ENCODE measurements at regions not wholly inside any gene's neighbourhood (a gene's known extent, or its start where the extent isn't known, plus 50 kb on each side); places are given as distances from the start of the nearest gene placed in this dataset.
"Not testable (repeated sequence)": the region's sequence is repeated elsewhere in the genome, so short reads cannot be mapped to it uniquely, and the experiment has no call there.

GRCh38 chr11:135023499-135023898, 611.5 kb upstream of the B3GAT1 start:
- H3K27me3 ChIP-seq (replicated peaks; ENCODE audit: control insufficient read depth, insufficient read depth, low read length) = no peaks in the 10 kb centered on the region; the same call in 1 of the 2 replicates
- no peaks in the 10 kb centered on the region for H3K36me3 ChIP-seq (ENCODE audit: control insufficient read depth, insufficient read depth, low read length)
- DNase-seq (ENCODE audit: extremely low read depth, insufficient read length) = no peak
- no peak overlapping the region for H3K4me3 ChIP-seq (replicated peaks; ENCODE audit: low read depth, low read length)
- no peak for TF ChIP-seq CTCF (IDR thresholded peaks at IDR 0.05; ENCODE audit: insufficient read depth, low read length, poor library complexity, severe bottlenecking)

GRCh38 chr11:135022454-135022853, 610.4 kb upstream of the B3GAT1 start:
- DNase-seq (ENCODE audit: extremely low read depth, insufficient read length) = no peak
- no peaks in the 10 kb centered on the region; the same call in 1 of the 2 replicates for H3K27me3 ChIP-seq (replicated peaks; ENCODE audit: control insufficient read depth, insufficient read depth, low read length)
- no peak overlapping the region for H3K4me3 ChIP-seq (replicated peaks; ENCODE audit: low read depth, low read length)
- H3K36me3 ChIP-seq (ENCODE audit: control insufficient read depth, insufficient read depth, low read length) = no peaks in the 10 kb centered on the region
- TF ChIP-seq CTCF (IDR thresholded peaks at IDR 0.05; ENCODE audit: insufficient read depth, low read length, poor library complexity, severe bottlenecking) = no peak

DNA sequence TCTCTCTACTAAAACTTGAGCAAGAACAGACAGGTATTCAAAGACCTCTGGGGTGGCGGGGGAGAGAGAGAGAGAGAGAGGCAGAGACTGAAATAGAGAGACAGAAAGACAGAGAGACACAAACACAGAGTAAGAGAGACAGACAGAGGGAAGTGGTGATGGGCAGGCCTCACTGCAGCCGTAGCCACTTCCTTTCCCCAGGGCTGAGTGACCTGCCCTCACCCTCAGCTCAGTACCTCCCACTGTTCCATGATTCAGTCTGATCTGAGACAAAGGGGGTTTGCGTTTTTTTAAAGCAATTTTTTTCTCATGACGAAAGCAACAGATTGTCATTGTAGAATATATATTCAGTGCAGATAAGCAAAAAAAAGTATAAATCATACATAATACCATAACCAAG, 607.9 kb upstream of the B3GAT1 start:
- no peaks in the 10 kb centered on the region; the same call in 1 of the 2 replicates for H3K27me3 ChIP-seq (replicated peaks; ENCODE audit: control insufficient read depth, insufficient read depth, low read length)
- DNase-seq (ENCODE audit: extremely low read depth, insufficient read length) = no peak
- H3K4me3 ChIP-seq (replicated peaks; ENCODE audit: low read depth, low read length) = no peak overlapping the region
- no peak for TF ChIP-seq CTCF (IDR thresholded peaks at IDR 0.05; ENCODE audit: insufficient read depth, low read length, poor library complexity, severe bottlenecking)
- no peaks in the 10 kb centered on the region for H3K36me3 ChIP-seq (ENCODE audit: control insufficient read depth, insufficient read depth, low read length)

- no peak for DNase-seq (ENCODE audit: extremely low read depth, insufficient read length)
- no peaks in the 10 kb centered on the region; the same call in 1 of the 2 replicates for H3K27me3 ChIP-seq (replicated peaks; ENCODE audit: control insufficient read depth, insufficient read depth, low read length)
- no peaks in the 10 kb centered on the region for H3K36me3 ChIP-seq (ENCODE audit: control insufficient read depth, insufficient read depth, low read length)
- H3K4me3 ChIP-seq (replicated peaks; ENCODE audit: low read depth, low read length) = no peak overlapping the region
- no peak for TF ChIP-seq CTCF (IDR thresholded peaks at IDR 0.05; ENCODE audit: insufficient read depth, low read length, poor library complexity, severe bottlenecking)
Observed at GRCh38 chr11:135019343-135019871, 607.4 kb upstream of the B3GAT1 start.

DNA sequence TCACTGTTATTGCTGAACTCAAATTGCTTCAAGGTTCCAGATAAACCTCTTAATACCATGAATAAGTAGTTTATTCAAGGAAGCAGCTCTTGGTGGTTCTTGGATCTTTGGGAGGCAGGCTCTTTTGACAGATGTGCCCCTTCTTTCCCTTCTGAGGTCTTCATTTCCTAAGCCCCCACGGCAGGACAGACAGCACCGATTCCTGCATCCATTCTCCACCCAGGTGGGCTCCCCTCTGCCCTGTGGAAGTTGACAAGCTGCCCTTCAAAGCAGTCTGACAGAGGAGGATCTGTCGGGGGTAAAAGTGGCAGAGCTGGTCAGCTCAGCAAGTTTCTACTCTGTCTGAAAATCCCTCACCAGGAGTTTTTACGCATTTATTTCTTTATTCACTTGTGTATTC, 605.3 kb upstream of the B3GAT1 start:
- DNase-seq (ENCODE audit: extremely low read depth, insufficient read length) = no peak
- no peak for TF ChIP-seq CTCF (IDR thresholded peaks at IDR 0.05; ENCODE audit: insufficient read depth, low read length, poor library complexity, severe bottlenecking)
- Histone ChIP-seq H3K4me3 (replicated peaks; ENCODE audit: low read depth, low read length) (no peak overlapping the region), H3K27me3 (replicated peaks; ENCODE audit: control insufficient read depth, insufficient read depth, low read length) (no peaks in the 10 kb centered on the region; the same call in 1 of the 2 replicates), H3K36me3 (ENCODE audit: control insufficient read depth, insufficient read depth, low read length) (no peaks in the 10 kb centered on the region)

DNA sequence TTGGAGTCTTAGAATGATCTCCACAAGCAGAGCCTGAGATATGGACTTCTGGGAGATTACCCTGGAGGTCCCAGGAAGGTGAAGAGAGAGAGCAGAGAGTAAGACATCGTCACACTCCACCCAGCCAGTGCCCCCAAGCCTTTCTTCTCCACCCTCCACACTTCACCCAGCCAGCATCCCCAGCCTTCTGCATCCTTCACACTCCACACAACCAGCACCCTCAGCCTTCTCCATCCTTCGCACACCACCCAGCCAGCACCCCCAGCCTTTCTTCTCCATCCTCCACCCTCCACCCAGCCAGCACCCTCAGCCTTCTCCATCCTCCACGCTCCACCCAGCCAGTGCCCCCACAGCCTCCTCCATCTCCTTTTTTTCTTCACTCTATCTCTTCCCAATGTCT, 603.9 kb upstream of the B3GAT1 start:
- no peaks in the 10 kb centered on the region for H3K36me3 ChIP-seq (ENCODE audit: control insufficient read depth, insufficient read depth, low read length)
- H3K27me3 ChIP-seq (replicated peaks; ENCODE audit: control insufficient read depth, insufficient read depth, low read length) = no peaks in the 10 kb centered on the region; the same call in 1 of the 2 replicates
- H3K4me3 ChIP-seq (replicated peaks; ENCODE audit: low read depth, low read length) = no peak overlapping the region
- no peak for DNase-seq (ENCODE audit: extremely low read depth, insufficient read length)
- no peak for TF ChIP-seq CTCF (IDR thresholded peaks at IDR 0.05; ENCODE audit: insufficient read depth, low read length, poor library complexity, severe bottlenecking)

GRCh38 chr11:135011313-135011712, 599.3 kb upstream of the B3GAT1 start:
- not testable (repeated sequence) for DNase-seq (ENCODE audit: extremely low read depth, insufficient read length); H3K36me3 ChIP-seq (ENCODE audit: control insufficient read depth, insufficient read depth, low read length); H3K4me3 ChIP-seq (replicated peaks; ENCODE audit: low read depth, low read length)

More at GRCh38 chr11:135011313-135011712, 599.3 kb upstream of the B3GAT1 start:
- not testable (repeated sequence) for H3K27me3 ChIP-seq (replicated peaks; ENCODE audit: control insufficient read depth, insufficient read depth, low read length)
